Transverse colon (tissue), 4 donors: ENCODE measurements at regions not wholly inside any gene's neighbourhood (a gene's known extent, or its start where the extent isn't known, plus 50 kb on each side); places are given as distances from the start of the nearest gene placed in this dataset.

Source experiments
- DNase-seq: peaks from one replicate; pipeline ENCODE4 v3.0.0-alpha.2; 2019
- H3K27ac ChIP-seq, 4 donors: fragments of 200-600 bp; sonication (generic); 2 replicates each; pipeline ENCODE4 v1.5.1; 2016 to 2018; ENCODE audit warnings: inconsistent platforms in 4 of 4
- H3K27me3 ChIP-seq: fragments of 200-600 bp; sonication (generic); 2 replicates; pipeline ENCODE4 v1.5.1; 2017; ENCODE audit warnings: inconsistent platforms
- H3K36me3 ChIP-seq, 4 donors: fragments of 200-600 bp; sonication (generic); 2 replicates each; pipeline ENCODE4 v1.5.1; 2017 to 2019; ENCODE audit warnings: inconsistent platforms in 4 of 4
- H3K4me1 ChIP-seq, 4 donors: fragments of 200-600 bp; sonication (generic); 2 replicates each; pipeline ENCODE4 v1.5.1; 2017 to 2020; ENCODE audit warnings: inconsistent platforms in 4 of 4
- H3K4me3 ChIP-seq, 4 donors: fragments of 200-600 bp; sonication (generic); 1 replicate in 1 of 4; 2 replicates in 3 of 4; pipeline versions ENCODE4 v1.5.1 to v1.6.1; 2017 to 2019; ENCODE audit warnings: inconsistent platforms in 4 of 4
- H3K9me3 ChIP-seq, 2 donors: fragments of 200-600 bp; sonication (generic); 2 replicates each; pipeline ENCODE4 v1.5.1; 2017 to 2019; ENCODE audit warnings: inconsistent platforms in 2 of 2
- CTCF ChIP-seq, 5 experiments: fragments of 200-600 bp in 3 of 5; fragments of 450-650 bp in 2 of 5; sonication (generic) in 3 of 5; IDR thresholded peaks; 1 replicate in 2 of 5; 2 replicates in 3 of 5; pipeline ENCODE4 v1.5.1; 2016 to 2017; ENCODE audit warnings: antibody characterized with exemption in 5 of 5, inconsistent platforms in 3 of 5, mild to moderate bottlenecking in 2 of 5, moderate library complexity in 1 of 5
- EP300 ChIP-seq: sonication (generic); formaldehyde crosslinking; IDR thresholded peaks from one replicate; pipeline ENCODE4 v1.6.1; 2017; ENCODE audit warnings: antibody characterized with exemption, low read depth
- POLR2A ChIP-seq: fragments of 450-650 bp; IDR thresholded peaks from one replicate; pipeline ENCODE4 v1.6.1; 2016; ENCODE audit warnings: antibody characterized with exemption, mild to moderate bottlenecking, moderate library complexity
- POLR2AphosphoS5 ChIP-seq, 3 donors: sonication (generic); formaldehyde crosslinking; IDR thresholded peaks; one replicate each; pipeline ENCODE4 v1.6.1; 2016; ENCODE audit warnings: antibody characterized with exemption in 3 of 3
- WGBS, 2 donors: methylation state at CpG; one replicate each; pipeline ENCODE4 v1.1.5; 2018; ENCODE audit warnings: low coverage in 1 of 2; 5-methylcytosine and 5-hydroxymethylcytosine counted together
- in situ Hi-C, 4 donors: fragments of 200-750 bp; cut with MboI; loops; one replicate each; pipeline versions ENCODE4 v1.15.0 to v1.15.1; 2017; ENCODE audit warnings: low sequenced_read_pairs in 3 of 4, low pct_ligation_motif_present in 1 of 4, low pct_unique_long_range_greater_than_20kb in 1 of 4
- intact Hi-C: fragments of 100-400 bp; cut with DNase I; formaldehyde crosslinking; loops from one replicate; pipeline ENCODE4 v1.15.1; 2023; ENCODE audit warnings: low total_unique reads

GRCh38 chr7:25854059-25854458, 297.9 kb upstream of the NFE2L3 start:
- no peak for TF ChIP-seq POLR2A
- TF ChIP-seq POLR2AphosphoS5 (IDR thresholded peaks at IDR 0.05): no peak
- no peak for TF ChIP-seq CTCF (IDR thresholded peaks at IDR 0.05)
- TF ChIP-seq EP300: no peak
- Histone ChIP-seq H3K27me3 (peaks cover 70% of the 10 kb centered on the region), H3K4me3 (peak overlapping the region in 1 of 4 donors; percentile 9), H3K27ac (peak overlapping the region; percentile 85 to 94 (median 86)), H3K9me3 (no peaks in the 10 kb centered on the region), H3K4me1 (peaks cover 30 to 80% (median 49%) of the 10 kb centered on the region in 4 donors), H3K36me3 (no peaks in the 10 kb centered on the region)
- 0 to 41% methylated on average over 1 to 14 of the region's 14 CpGs for WGBS, 2 donors
- intact Hi-C loops (loop anchor here (5.0 to 10.0 kb wide), 3 partner anchors 282 to 1311 kb away; partner anchors contain the start of gene HOXA9), in situ Hi-C loops (loop anchor here (5.0 to 25.0 kb wide), 8 partner anchors 292 to 1333 kb away; partner anchors contain the start of genes HOXA11 (in 3 of the 4), SKAP2 (in 3 of the 4), HOXA10 (in 1 of the 4) and HOXA3 (in 1 of the 4))
- no peak for DNase-seq

GRCh38 chr7:25854608-25855497, 297.1 kb upstream of the NFE2L3 start:
- Histone ChIP-seq H3K4me3 (peak overlapping the region in 3 of 4 donors; percentile 19 to 53 (median 40)), H3K27ac (peak overlapping the region; percentile 87 to 94 (median 88)), H3K4me1 (peaks cover 24 to 80% (median 49%) of the 10 kb centered on the region in 4 donors), H3K9me3 (no peaks in the 10 kb centered on the region), H3K27me3 (peaks cover 78% of the 10 kb centered on the region), H3K36me3 (no peaks in the 10 kb centered on the region)
- DNase-seq: peak; percentile 81
- 4 to 5% methylated on average over 18 to 20 of the region's 20 CpGs for WGBS, 2 donors
- in situ Hi-C loops (loop anchor here (5.0 to 25.0 kb wide), 8 partner anchors 293 to 1332 kb away; partner anchors contain the start of genes HOXA11 (in 3 of the 4), SKAP2 (in 3 of the 4), HOXA10 (in 1 of the 4) and HOXA3 (in 1 of the 4)), intact Hi-C loops (loop anchor here (5.0 to 10.0 kb wide), 3 partner anchors 283 to 1310 kb away; partner anchors contain the start of gene HOXA9)
- peak; percentile 69 to 92 (median 75) for TF ChIP-seq CTCF (IDR thresholded peaks at IDR 0.05)
- TF ChIP-seq POLR2AphosphoS5 (IDR thresholded peaks at IDR 0.05): peak; percentile 94 to 97 (median 95)
- TF ChIP-seq EP300: no peak
- TF ChIP-seq POLR2A: peak; percentile 91

GRCh38 chr7:25855854-25856782, 295.9 kb upstream of the NFE2L3 start:
- intact Hi-C loops (loop anchor here (2.0 to 10.0 kb wide), 2 partner anchors 345 to 1309 kb away; partner anchors contain the start of genes CBX3, HNRNPA2B1 and HOXA9), in situ Hi-C loops (loop anchor here (10.0 to 25.0 kb wide), 5 partner anchors 591 to 1331 kb away; partner anchors contain the start of genes HOXA11 (in 3 of the 4), SKAP2 (in 3 of the 4), HOXA10 (in 1 of the 4) and HOXA3 (in 1 of the 4))
- 14 to 19% methylated on average over 12 to 22 of the region's 22 CpGs for WGBS, 2 donors
- peak overlapping the region; percentile 13 to 53 (median 34) for H3K4me3 ChIP-seq
- TF ChIP-seq CTCF (IDR thresholded peaks at IDR 0.05) (peak in 1 of 5 experiments; percentile 9), EP300 (no peak), POLR2AphosphoS5 (IDR thresholded peaks at IDR 0.05) (peak in 1 of 3 donors; percentile 16)
- H3K27ac ChIP-seq: peak overlapping the region; percentile 87 to 94 (median 88)
- H3K4me1 ChIP-seq: peaks cover 22 to 69% (median 44%) of the 10 kb centered on the region in 4 donors
- no peaks in the 10 kb centered on the region for H3K9me3 ChIP-seq
- peaks cover 90% of the 10 kb centered on the region for H3K27me3 ChIP-seq
- peak; percentile 35 for DNase-seq
- no peaks in the 10 kb centered on the region for H3K36me3 ChIP-seq
